ENCODE measurements at regions not wholly inside any gene's neighbourhood (a gene's known extent, or its start where the extent isn't known, plus 50 kb on each side); places are given as distances from the start of the nearest gene placed in this dataset.

DNA sequence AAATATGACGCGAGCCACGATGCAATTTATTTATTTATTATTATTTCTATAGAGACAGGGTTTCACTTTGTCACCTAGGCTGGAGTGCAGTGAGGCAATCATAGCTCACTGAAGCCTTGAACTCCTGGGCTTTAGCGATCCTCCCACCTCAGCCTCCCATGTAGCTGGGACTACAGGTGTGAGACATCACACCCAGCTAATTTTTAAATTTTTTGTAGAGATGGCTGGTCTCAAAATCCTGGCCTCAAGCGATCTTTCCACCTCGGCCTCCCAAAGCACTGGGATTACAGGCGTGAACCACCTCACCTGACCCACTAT, 63.6 kb downstream of the IRF2BP2 start:
- Histone ChIP-seq H3K27ac (ENCODE audit: low read depth, low read length, poor library complexity, severe bottlenecking) (no peak overlapping the region), H3K27me3 (replicated peaks; ENCODE audit: insufficient read depth, low read depth, low read length, poor library complexity) (no peaks in the 10 kb centered on the region), H3K4me1 (ENCODE audit: insufficient read depth, low read length, poor library complexity, severe bottlenecking) (peaks cover 18% of the 10 kb centered on the region), H3K36me3 (ENCODE audit: insufficient read depth, low read length, poor library complexity, severe bottlenecking) (no peaks in the 10 kb centered on the region), H3K9me3 (ENCODE audit: low read depth, low read length, poor library complexity, severe bottlenecking) (no peaks in the 10 kb centered on the region), H3K4me3 (ENCODE audit: low read depth, low read length, poor library complexity, severe bottlenecking) (no peak overlapping the region)
- ChIA-PET CTCF (no interaction called here), POLR2A (ENCODE audit: low non-redundant PET) (no interaction called here)
- TF ChIP-seq, protein P1, sequence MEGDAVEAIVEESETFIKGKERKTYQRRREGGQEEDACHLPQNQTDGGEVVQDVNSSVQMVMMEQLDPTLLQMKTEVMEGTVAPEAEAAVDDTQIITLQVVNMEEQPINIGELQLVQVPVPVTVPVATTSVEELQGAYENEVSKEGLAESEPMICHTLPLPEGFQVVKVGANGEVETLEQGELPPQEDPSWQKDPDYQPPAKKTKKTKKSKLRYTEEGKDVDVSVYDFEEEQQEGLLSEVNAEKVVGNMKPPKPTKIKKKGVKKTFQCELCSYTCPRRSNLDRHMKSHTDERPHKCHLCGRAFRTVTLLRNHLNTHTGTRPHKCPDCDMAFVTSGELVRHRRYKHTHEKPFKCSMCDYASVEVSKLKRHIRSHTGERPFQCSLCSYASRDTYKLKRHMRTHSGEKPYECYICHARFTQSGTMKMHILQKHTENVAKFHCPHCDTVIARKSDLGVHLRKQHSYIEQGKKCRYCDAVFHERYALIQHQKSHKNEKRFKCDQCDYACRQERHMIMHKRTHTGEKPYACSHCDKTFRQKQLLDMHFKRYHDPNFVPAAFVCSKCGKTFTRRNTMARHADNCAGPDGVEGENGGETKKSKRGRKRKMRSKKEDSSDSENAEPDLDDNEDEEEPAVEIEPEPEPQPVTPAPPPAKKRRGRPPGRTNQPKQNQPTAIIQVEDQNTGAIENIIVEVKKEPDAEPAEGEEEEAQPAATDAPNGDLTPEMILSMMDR (conservative IDR thresholded peaks at IDR 0.05; ENCODE audit: low read depth, low read length) = no peak
- TF ChIP-seq EZH2 (IDR thresholded peaks at IDR 0.05; ENCODE audit: borderline replicate concordance, low read depth, low read length, poor library complexity, severe bottlenecking) = no peak
- no peak for DNase-seq (ENCODE audit: low spot score)
- intact Hi-C loops (cut with micrococcal nuclease; ENCODE audit: unreplicated experiment) = no loop called here
- BruUV-seq (replicated peaks) = no TSS peak

DNA sequence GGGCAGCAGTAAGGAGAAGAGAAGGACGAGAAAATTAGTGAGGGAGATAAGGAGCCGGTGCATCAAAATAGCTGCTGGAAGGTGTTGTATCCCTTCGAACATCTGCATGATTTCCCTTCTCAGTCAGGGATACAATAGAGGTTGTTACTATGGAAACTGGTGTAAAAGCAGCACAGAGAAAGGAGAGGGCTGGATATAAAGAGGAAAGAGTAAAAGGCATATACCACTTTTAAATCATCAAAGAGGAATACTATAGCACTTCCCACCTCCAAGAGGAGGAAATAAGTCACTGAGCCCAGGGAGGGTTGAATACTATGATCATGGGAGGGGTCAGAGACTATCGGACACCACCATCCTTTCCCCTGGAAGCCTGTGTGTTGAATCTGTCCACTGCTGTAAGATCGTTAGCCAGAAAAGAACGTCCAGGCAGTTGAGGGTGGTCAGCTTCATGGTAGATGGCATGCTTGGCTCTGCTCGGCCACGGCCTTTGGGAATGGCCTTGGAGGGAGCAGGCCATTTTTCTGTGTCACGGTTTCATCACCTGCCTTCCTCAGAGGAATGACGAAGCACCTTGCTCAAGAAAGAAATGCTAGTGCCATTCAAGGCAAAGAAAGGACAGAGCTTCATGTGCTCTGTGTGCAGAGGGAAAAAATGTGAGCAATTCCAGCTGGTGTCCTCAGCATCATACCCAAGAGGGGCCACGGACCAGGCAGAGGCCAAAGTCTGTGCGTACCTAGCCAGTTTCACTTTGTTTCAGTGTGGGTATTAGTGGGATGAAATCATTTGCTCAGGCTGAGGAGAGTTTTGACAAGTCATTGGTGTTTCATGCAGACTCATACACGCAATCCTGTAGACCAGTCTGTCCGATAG, 64.2 kb downstream of the IRF2BP2 start:
- H3K36me3 ChIP-seq (ENCODE audit: insufficient read depth, low read length, poor library complexity, severe bottlenecking) = no peaks in the 10 kb centered on the region
- no peak for TF ChIP-seq EZH2 (IDR thresholded peaks at IDR 0.05; ENCODE audit: borderline replicate concordance, low read depth, low read length, poor library complexity, severe bottlenecking)
- TF ChIP-seq, protein P1 (conservative IDR thresholded peaks at IDR 0.05; ENCODE audit: low read depth, low read length) = no peak
- intact Hi-C loops (cut with micrococcal nuclease; ENCODE audit: unreplicated experiment) = no loop called here
- no peak for DNase-seq (ENCODE audit: low spot score)
- no peak overlapping the region for H3K27ac ChIP-seq (ENCODE audit: low read depth, low read length, poor library complexity, severe bottlenecking)
- H3K9me3 ChIP-seq (ENCODE audit: low read depth, low read length, poor library complexity, severe bottlenecking) = no peaks in the 10 kb centered on the region
- H3K4me3 ChIP-seq (ENCODE audit: low read depth, low read length, poor library complexity, severe bottlenecking) = no peak overlapping the region
- no TSS peak for BruUV-seq (replicated peaks)
- no peaks in the 10 kb centered on the region for H3K27me3 ChIP-seq (replicated peaks; ENCODE audit: insufficient read depth, low read depth, low read length, poor library complexity)
- H3K4me1 ChIP-seq (ENCODE audit: insufficient read depth, low read length, poor library complexity, severe bottlenecking) = peaks cover 18% of the 10 kb centered on the region
- POLR2A ChIA-PET (ENCODE audit: low non-redundant PET) = no interaction called here
- CTCF ChIA-PET = no interaction called here

DNA sequence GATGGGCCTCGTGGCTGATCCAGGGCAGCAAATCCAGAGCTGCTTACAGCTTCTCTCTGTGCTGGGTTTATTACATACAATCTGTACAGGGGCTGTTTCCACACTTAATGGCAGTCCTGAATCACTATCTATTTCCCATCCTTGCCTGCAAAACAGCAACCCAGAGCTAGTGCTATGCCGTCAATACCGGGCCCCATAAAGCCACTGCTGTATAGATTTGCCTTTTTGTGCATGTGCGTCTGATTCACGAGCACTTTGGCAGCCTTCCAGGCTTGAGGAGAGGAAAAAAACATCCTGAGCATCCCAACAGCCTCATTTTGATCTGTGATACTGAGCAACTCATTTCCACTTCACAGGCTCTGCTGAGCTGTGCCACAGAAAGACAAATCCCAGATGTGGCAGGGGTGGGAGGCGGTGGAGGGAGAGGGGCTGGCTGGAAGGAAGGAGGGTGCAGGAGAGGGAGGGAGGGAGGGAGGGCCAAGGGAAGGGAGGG, 65.2 kb upstream of the TARBP1 start:
- no peaks in the 10 kb centered on the region for H3K9me3 ChIP-seq (ENCODE audit: low read depth, low read length, poor library complexity, severe bottlenecking)
- no peak overlapping the region for H3K27ac ChIP-seq (ENCODE audit: low read depth, low read length, poor library complexity, severe bottlenecking)
- H3K4me1 ChIP-seq (ENCODE audit: insufficient read depth, low read length, poor library complexity, severe bottlenecking) = peaks cover 18% of the 10 kb centered on the region
- H3K4me3 ChIP-seq (ENCODE audit: low read depth, low read length, poor library complexity, severe bottlenecking) = no peak overlapping the region
- CTCF ChIA-PET = no interaction called here
- DNase-seq (ENCODE audit: low spot score) = peak; percentile 87
- TF ChIP-seq EZH2 (IDR thresholded peaks at IDR 0.05; ENCODE audit: borderline replicate concordance, low read depth, low read length, poor library complexity, severe bottlenecking) = no peak
- TF ChIP-seq, protein P1 (conservative IDR thresholded peaks at IDR 0.05; ENCODE audit: low read depth, low read length) = no peak
- no TSS peak for BruUV-seq (replicated peaks)
- H3K27me3 ChIP-seq (replicated peaks; ENCODE audit: insufficient read depth, low read depth, low read length, poor library complexity) = no peaks in the 10 kb centered on the region
- no peaks in the 10 kb centered on the region for H3K36me3 ChIP-seq (ENCODE audit: insufficient read depth, low read length, poor library complexity, severe bottlenecking)
- intact Hi-C loops (cut with micrococcal nuclease; ENCODE audit: unreplicated experiment) = no loop called here
- POLR2A ChIA-PET (ENCODE audit: low non-redundant PET) = interaction anchor here (0.8 kb wide), 1 partner anchor 10 kb away, joined by 3 read pairs; no protein-coding TSS in a partner anchor

Data from A673 (cell line).